Right renal pelvis (tissue), 4 donors: ENCODE measurements at regions not wholly inside any gene's neighbourhood (a gene's known extent, or its start where the extent isn't known, plus 50 kb on each side); places are given as distances from the start of the nearest gene placed in this dataset.
"Not testable (repeated sequence)": the region's sequence is repeated elsewhere in the genome, so short reads cannot be mapped to it uniquely, and the experiment has no call there.

Experiments
- DNase-seq, 4 donors: peaks; one replicate each; pipeline ENCODE4 v3.0.0-alpha.2; 2013; ENCODE audit warnings: low read depth in 4 of 4, low spot score in 3 of 4, missing footprints in 1 of 4

GRCh38 chr4:164615964-164616363 lies 138.0 kb upstream of the SMIM31 start:
- no peak for DNase-seq

DNA sequence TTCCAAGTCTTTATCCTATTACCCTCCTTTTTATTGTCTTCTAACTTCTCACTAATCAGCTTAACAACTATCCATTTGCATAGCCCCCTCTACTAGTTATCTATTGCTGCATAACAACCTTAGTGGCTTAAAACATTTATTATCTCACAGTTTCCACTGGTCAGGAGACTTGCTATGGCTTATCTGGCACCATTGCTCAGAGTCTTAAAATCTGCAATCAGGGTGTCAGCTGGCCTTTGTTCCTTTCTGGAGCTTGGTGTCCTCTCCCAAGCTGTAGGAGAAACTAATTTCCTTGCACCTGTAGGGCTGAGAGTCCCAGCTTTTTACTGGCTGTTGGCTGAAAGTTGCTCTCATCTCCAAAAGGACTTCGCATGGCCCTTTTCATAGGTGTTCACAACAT lies 137.0 kb upstream of the SMIM31 start:
- no peak for DNase-seq

- DNase-seq: no peak
Measured at GRCh38 chr4:164617426-164617825, 136.5 kb upstream of the SMIM31 start.

GRCh38 chr4:164617911-164618310 lies 136.0 kb upstream of the SMIM31 start:
- DNase-seq: no peak

- no peak for DNase-seq
Measured at GRCh38 chr4:164621886-164622521, 131.9 kb upstream of the SMIM31 start.

- no peak for DNase-seq
Measured at GRCh38 chr4:164623099-164623498, 130.8 kb upstream of the SMIM31 start.

- no peak for DNase-seq
Measured at GRCh38 chr4:164639001-164639400, 114.9 kb upstream of the SMIM31 start.

DNA sequence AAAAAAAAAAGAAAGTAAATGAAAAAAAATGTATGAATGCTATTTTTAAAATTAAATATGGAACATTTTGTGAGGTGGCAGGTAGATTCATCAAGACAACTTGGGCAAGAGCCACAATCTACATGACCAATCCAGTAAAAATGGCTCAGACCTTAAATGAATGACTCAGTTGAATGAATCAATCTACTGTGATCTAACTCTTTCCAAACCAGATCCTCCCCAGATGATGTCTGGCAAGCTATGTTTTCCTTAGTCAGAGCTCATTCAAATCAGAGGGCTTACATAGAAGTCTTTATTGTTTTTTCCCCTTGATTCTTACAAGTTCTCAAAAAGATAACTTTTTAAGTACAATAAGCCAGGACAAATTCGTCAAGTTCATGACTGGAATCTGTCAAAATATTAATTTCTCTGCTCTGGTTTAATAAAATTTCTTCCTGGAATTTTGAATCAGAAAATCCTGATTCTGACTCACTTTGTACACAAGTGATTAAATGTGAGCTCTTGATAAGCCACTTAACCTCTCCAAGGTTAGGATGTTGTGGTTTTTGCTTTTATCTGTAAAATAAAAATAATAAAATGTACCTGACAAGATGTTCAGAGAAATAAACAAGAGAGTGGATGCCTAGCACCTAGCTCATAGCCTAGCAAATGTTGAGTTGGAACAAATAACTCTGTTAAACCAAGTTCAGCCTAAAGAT lies 105.6 kb upstream of the SMIM31 start:
- no peak for DNase-seq

GRCh38 chr4:164648849-164649212 lies 105.1 kb upstream of the SMIM31 start:
- DNase-seq: no peak

- DNase-seq: no peak
Measured at GRCh38 chr4:164659765-164660164, 94.2 kb upstream of the SMIM31 start.

DNA sequence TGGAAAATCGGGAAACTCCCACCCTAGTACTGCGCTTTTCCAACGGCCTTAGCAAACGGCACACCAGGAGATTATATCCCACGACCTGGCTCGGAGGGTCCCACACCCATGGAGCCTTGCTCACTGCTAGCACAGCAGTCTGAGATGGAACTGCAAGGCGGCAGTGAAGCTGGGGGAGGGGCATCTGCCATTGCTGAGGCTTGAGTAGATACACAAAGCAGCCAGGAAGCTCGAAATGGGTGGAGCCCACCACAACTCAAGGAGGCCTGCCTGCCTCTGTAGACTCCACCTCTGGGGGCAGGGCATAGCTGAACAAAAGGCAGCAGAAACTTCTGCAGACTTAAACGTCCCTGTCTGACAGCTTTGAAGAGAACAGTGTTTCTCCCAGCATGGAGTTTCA lies 77.8 kb upstream of the SMIM31 start:
- not testable (repeated sequence) for DNase-seq

DNA sequence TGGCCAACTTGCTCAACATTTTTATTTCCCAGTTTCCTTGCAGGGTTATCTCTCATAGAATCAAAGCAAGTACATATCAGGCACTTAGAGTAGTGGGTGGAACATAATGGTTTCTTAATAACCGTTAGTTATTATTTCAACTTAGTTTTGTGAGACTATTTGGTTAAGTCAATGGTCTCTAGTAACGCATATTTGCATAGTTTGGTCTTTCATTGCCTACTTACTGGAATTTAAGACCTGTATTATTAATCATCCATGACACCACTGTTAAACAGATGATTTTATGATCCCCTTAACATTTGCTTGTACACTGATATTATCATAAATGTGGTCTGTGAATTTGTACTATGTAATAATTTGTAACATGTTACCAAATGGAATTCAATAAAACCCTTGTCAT lies 70.9 kb upstream of the SMIM31 start:
- DNase-seq: no peak

- no peak for DNase-seq
Measured at GRCh38 chr4:164695650-164696049, 58.3 kb upstream of the SMIM31 start.

DNA sequence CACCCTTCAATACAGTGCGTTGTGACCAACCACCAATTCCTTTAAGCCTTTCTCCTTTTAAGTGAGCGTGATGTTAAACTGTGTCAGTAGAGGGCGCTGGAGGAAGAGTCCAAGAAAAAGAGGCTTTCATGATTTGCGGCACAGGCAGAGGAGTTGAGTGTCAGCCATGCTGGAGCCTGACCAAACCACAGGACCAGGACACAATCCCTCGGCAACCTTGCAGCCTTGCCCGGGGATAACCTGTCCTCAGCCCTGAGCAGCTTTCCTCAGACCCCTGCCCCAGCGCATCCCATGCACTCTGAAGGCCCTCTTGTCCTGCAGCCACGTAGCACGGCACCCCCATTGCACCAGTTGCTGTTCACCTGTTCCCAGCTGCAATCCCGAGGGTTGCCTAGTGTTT lies 53.5 kb upstream of the SMIM31 start:
- DNase-seq: no peak

GRCh38 chr4:164701665-164702064 lies 52.3 kb upstream of the SMIM31 start:
- no peak for DNase-seq
